LNCaP clone FGC (cell line): ENCODE measurements at regions not wholly inside any gene's neighbourhood (a gene's known extent, or its start where the extent isn't known, plus 50 kb on each side); places are given as distances from the start of the nearest gene placed in this dataset.

ENCODE experiments used
- DNase-seq: peaks from one replicate; pipeline ENCODE4 v3.0.0-alpha.2; 2011; ENCODE audit warnings: low read depth
- H3K4me3 ChIP-seq: 2 replicates; pipeline ENCODE4 v1.5.1; 2011; ENCODE audit warnings: mild to moderate bottlenecking, low read depth, low read length, control low read depth
- CTCF ChIP-seq: IDR thresholded peaks from 2 replicates; pipeline ENCODE4 v1.5.1; 2012; ENCODE audit warnings: mild to moderate bottlenecking; ENCODE audit not compliant: control insufficient read depth, insufficient read depth; ENCODE audit errors: extremely low read depth

- TF ChIP-seq CTCF: no peak
- no peak overlapping the region for H3K4me3 ChIP-seq
- peak; percentile 21 for DNase-seq
These were observed 1090.4 kb upstream of the CDH6 start for GRCh38 chr5:30103052-30103451.

GRCh38 chr5:30102185-30102584 lies 1091.3 kb upstream of the CDH6 start:
- TF ChIP-seq CTCF: no peak
- DNase-seq: no peak
- no peak overlapping the region for H3K4me3 ChIP-seq

- no peak for DNase-seq
- no peak overlapping the region for H3K4me3 ChIP-seq
- no peak for TF ChIP-seq CTCF
These were observed 1092.6 kb upstream of the CDH6 start for GRCh38 chr5:30100929-30101328.

GRCh38 chr5:30100148-30100713 lies 1093.3 kb upstream of the CDH6 start:
- no peak overlapping the region for H3K4me3 ChIP-seq
- TF ChIP-seq CTCF: no peak
- no peak for DNase-seq

GRCh38 chr5:30099634-30100033 lies 1093.9 kb upstream of the CDH6 start:
- no peak for TF ChIP-seq CTCF
- no peak for DNase-seq
- H3K4me3 ChIP-seq: no peak overlapping the region

- TF ChIP-seq CTCF: no peak
- H3K4me3 ChIP-seq: no peak overlapping the region
- no peak for DNase-seq
These were observed 1094.5 kb upstream of the CDH6 start for GRCh38 chr5:30098940-30099339.

GRCh38 chr5:30092548-30092947 lies 1100.9 kb upstream of the CDH6 start:
- no peak for DNase-seq
- TF ChIP-seq CTCF: no peak
- H3K4me3 ChIP-seq: no peak overlapping the region
